ENCODE measurements at regions not wholly inside any gene's neighbourhood (a gene's known extent, or its start where the extent isn't known, plus 50 kb on each side); places are given as distances from the start of the nearest gene placed in this dataset.
A peak's percentile ranks its signal among the peaks of the same experiment; 100 is the strongest.
"Not testable (repeated sequence)": the region's sequence is repeated elsewhere in the genome, so short reads cannot be mapped to it uniquely, and the experiment has no call there.

GRCh38 chr5:32534041-32534440 lies 51.3 kb upstream of the SUB1 start:
- no peaks in the 10 kb centered on the region for H4K20me1 ChIP-seq (ENCODE audit: insufficient read depth, low read length)
- Mint-ChIP-seq H3K27ac (ENCODE audit: unreplicated experiment) (no peak overlapping the region), H3K9me3 (ENCODE audit: unreplicated experiment) (no peaks in the 10 kb centered on the region), H3K36me3 (ENCODE audit: low read depth, unreplicated experiment) (no peaks in the 10 kb centered on the region), H3K4me3 (ENCODE audit: unreplicated experiment) (no peak overlapping the region), H3K4me1 (ENCODE audit: low read depth, unreplicated experiment) (peaks cover 15% of the 10 kb centered on the region), H3K27me3 (ENCODE audit: low read depth, unreplicated experiment) (no peaks in the 10 kb centered on the region)
- no peak overlapping the region for H3K9ac ChIP-seq (ENCODE audit: low read length)
- H3K27ac ChIP-seq (ENCODE audit: low read depth, low read length), result no peak overlapping the region
- peaks cover 3% of the 10 kb centered on the region for H3K4me1 ChIP-seq (ENCODE audit: insufficient read depth, low read length)
- no peak overlapping the region for H2AFZ ChIP-seq (ENCODE audit: low read depth, low read length)
- no peaks in the 10 kb centered on the region for H3K36me3 ChIP-seq (ENCODE audit: insufficient read depth, low read length)
- no peak overlapping the region for H3K4me3 ChIP-seq (ENCODE audit: insufficient read depth, low read depth, low read length)
- TF ChIP-seq EZH2 (IDR thresholded peaks at IDR 0.05; ENCODE audit: insufficient read depth, low read length), result no peak
- TF ChIP-seq CTCF (IDR thresholded peaks at IDR 0.05; ENCODE audit: insufficient read depth, low read depth, low read length), result no peak
- no peaks in the 10 kb centered on the region for H3K9me3 ChIP-seq (ENCODE audit: insufficient read depth, low read depth, low read length)
- FAIRE-seq, result no peak
- no peak overlapping the region for H3K4me2 ChIP-seq (ENCODE audit: low read length)
- DNase-seq (ENCODE audit: low read depth), result no peak
- H3K27me3 ChIP-seq (ENCODE audit: insufficient read depth, low read length), result no peaks in the 10 kb centered on the region
- H3K79me2 ChIP-seq (ENCODE audit: insufficient read depth, low read length), result no peaks in the 10 kb centered on the region

- Histone ChIP-seq H3K79me2 (ENCODE audit: insufficient read depth, low read length) (no peaks in the 10 kb centered on the region), H3K9ac (ENCODE audit: low read length) (no peak overlapping the region), H3K9me3 (ENCODE audit: insufficient read depth, low read depth, low read length) (no peaks in the 10 kb centered on the region), H3K4me2 (ENCODE audit: low read length) (peak overlapping the region; percentile 38), H2AFZ (ENCODE audit: low read depth, low read length) (no peak overlapping the region), H3K4me1 (ENCODE audit: insufficient read depth, low read length) (no peaks in the 10 kb centered on the region), H3K27ac (ENCODE audit: low read depth, low read length) (no peak overlapping the region), H3K27me3 (ENCODE audit: insufficient read depth, low read length) (no peaks in the 10 kb centered on the region), H4K20me1 (ENCODE audit: insufficient read depth, low read length) (no peaks in the 10 kb centered on the region), H3K36me3 (ENCODE audit: insufficient read depth, low read length) (no peaks in the 10 kb centered on the region), H3K4me3 (ENCODE audit: insufficient read depth, low read depth, low read length) (no peak overlapping the region)
- H3K36me3 Mint-ChIP-seq (ENCODE audit: low read depth, unreplicated experiment), result no peaks in the 10 kb centered on the region
- no peaks in the 10 kb centered on the region for H3K9me3 Mint-ChIP-seq (ENCODE audit: unreplicated experiment)
- H3K4me3 Mint-ChIP-seq (ENCODE audit: unreplicated experiment), result no peak overlapping the region
- H3K4me1 Mint-ChIP-seq (ENCODE audit: low read depth, unreplicated experiment), result peaks cover 11% of the 10 kb centered on the region
- H3K27ac Mint-ChIP-seq (ENCODE audit: unreplicated experiment), result peak overlapping the region; percentile 88
- H3K27me3 Mint-ChIP-seq (ENCODE audit: low read depth, unreplicated experiment), result no peaks in the 10 kb centered on the region
- DNase-seq (ENCODE audit: low read depth), result peak; percentile 32
- TF ChIP-seq EZH2 (IDR thresholded peaks at IDR 0.05; ENCODE audit: insufficient read depth, low read length) (no peak), CTCF (IDR thresholded peaks at IDR 0.05; ENCODE audit: insufficient read depth, low read depth, low read length) (no peak)
- no peak for FAIRE-seq
Measured at GRCh38 chr5:32531885-32532520, 53.4 kb upstream of the SUB1 start.

GRCh38 chr5:32527321-32527720 lies 58.0 kb upstream of the SUB1 start:
- peaks cover 12% of the 10 kb centered on the region for H3K4me1 Mint-ChIP-seq (ENCODE audit: low read depth, unreplicated experiment)
- not testable (repeated sequence) for H3K4me3 Mint-ChIP-seq (ENCODE audit: unreplicated experiment); H3K36me3 ChIP-seq (ENCODE audit: insufficient read depth, low read length); H3K9me3 ChIP-seq (ENCODE audit: insufficient read depth, low read depth, low read length); H3K9me3 Mint-ChIP-seq (ENCODE audit: unreplicated experiment); H3K79me2 ChIP-seq (ENCODE audit: insufficient read depth, low read length); FAIRE-seq; H4K20me1 ChIP-seq (ENCODE audit: insufficient read depth, low read length); H3K27ac ChIP-seq (ENCODE audit: low read depth, low read length); H3K9ac ChIP-seq (ENCODE audit: low read length); DNase-seq (ENCODE audit: low read depth); H3K27ac Mint-ChIP-seq (ENCODE audit: unreplicated experiment); H3K36me3 Mint-ChIP-seq (ENCODE audit: low read depth, unreplicated experiment); H3K27me3 Mint-ChIP-seq (ENCODE audit: low read depth, unreplicated experiment); H3K4me2 ChIP-seq (ENCODE audit: low read length); H3K27me3 ChIP-seq (ENCODE audit: insufficient read depth, low read length); H3K4me3 ChIP-seq (ENCODE audit: insufficient read depth, low read depth, low read length); H2AFZ ChIP-seq (ENCODE audit: low read depth, low read length)
- peaks cover 10% of the 10 kb centered on the region for H3K4me1 ChIP-seq (ENCODE audit: insufficient read depth, low read length)

All from astrocyte (in vitro differentiated cells and primary cell).